HEK293 (cell line): ENCODE measurements at regions not wholly inside any gene's neighbourhood (a gene's known extent, or its start where the extent isn't known, plus 50 kb on each side); places are given as distances from the start of the nearest gene placed in this dataset.

Experiments used
- CTCF ChIA-PET: fragments of 350-600 bp; formaldehyde crosslinking; extraction: SDS; loops from one replicate; lab custom pipeline; 2021; ENCODE audit warnings: antibody characterized with exemption; lab: Yijun Ruan, JAX
- POLR2A ChIA-PET: fragments of 300-600 bp; formaldehyde crosslinking; extraction: SDS; loops from one replicate; lab custom pipeline; 2020; ENCODE audit warnings: antibody characterized with exemption, inconsistent platforms; lab: Yijun Ruan, JAX
- H3K27ac ChIP-seq: fragments of 200-500 bp; sonication (Bioruptor generic); 2 replicates; pipeline ENCODE4 v1.5.1; 2014; ENCODE audit warnings: low read depth, low read length, control low read depth, inconsistent platforms; ENCODE audit errors: extremely low read depth
- H3K36me3 ChIP-seq, 2 experiments: fragments of 200-500 bp in 1 of 2; sonication (Bioruptor generic) in 1 of 2; 1 replicate in 1 of 2; 2 replicates in 1 of 2; pipeline ENCODE4 v1.5.1; 2014 to 2017; ENCODE audit warnings: inconsistent platforms in 2 of 2, low read length in 2 of 2; ENCODE audit not compliant: control insufficient read depth in 2 of 2, insufficient read depth in 1 of 2
- H3K4me1 ChIP-seq: fragments of 200-500 bp; sonication (Bioruptor generic); 2 replicates; pipeline ENCODE4 v1.5.1; 2014; ENCODE audit warnings: mild to moderate bottlenecking, low read length, inconsistent platforms; ENCODE audit not compliant: control insufficient read depth, insufficient read depth
- H3K4me3 ChIP-seq: 2 replicates; pipeline ENCODE4 v1.5.1; 2011; ENCODE audit warnings: low read depth, mild to moderate bottlenecking, control low read depth, low read length, moderate library complexity
- H3K9me3 ChIP-seq: fragments of 200-500 bp; sonication (Bioruptor generic); 2 replicates; pipeline ENCODE4 v1.5.1; 2014; ENCODE audit warnings: low read depth, low read length, inconsistent platforms; ENCODE audit not compliant: control insufficient read depth, insufficient read depth
- GLIS2 ChIP-seq: fragments of 450-650 bp; formaldehyde crosslinking; IDR thresholded peaks from 2 replicates; pipeline ENCODE4 v1.5.1; 2016; ENCODE audit warnings: missing biosample characterization, missing genetic modification characterization
- HOXC10 ChIP-seq: sonication (generic); formaldehyde crosslinking; IDR thresholded peaks from 2 replicates; pipeline ENCODE4 v1.8.1; 2023; ENCODE audit warnings: mild to moderate bottlenecking, missing genetic modification reagents
- KLF1 ChIP-seq: fragments of 450-650 bp; formaldehyde crosslinking; IDR thresholded peaks from 2 replicates; pipeline ENCODE4 v1.5.1; 2016; ENCODE audit warnings: missing biosample characterization, missing genetic modification characterization
- OSR2 ChIP-seq: fragments of 450-650 bp; formaldehyde crosslinking; IDR thresholded peaks from 2 replicates; pipeline ENCODE4 v1.5.1; 2016; ENCODE audit warnings: missing biosample characterization, missing genetic modification characterization
- PRDM2 ChIP-seq: fragments of 450-650 bp; formaldehyde crosslinking; IDR thresholded peaks from 2 replicates; pipeline ENCODE4 v1.5.1; 2016; ENCODE audit warnings: missing biosample characterization, missing genetic modification characterization, borderline replicate concordance
- SP2 ChIP-seq: fragments of 450-650 bp; formaldehyde crosslinking; IDR thresholded peaks from 2 replicates; pipeline ENCODE4 v1.5.1; 2016; ENCODE audit warnings: missing biosample characterization, missing genetic modification characterization
- ZBTB20 ChIP-seq: fragments of 450-650 bp; formaldehyde crosslinking; IDR thresholded peaks from 2 replicates; pipeline ENCODE4 v1.5.1; 2016; ENCODE audit warnings: missing biosample characterization, missing genetic modification characterization
- ZFP3 ChIP-seq: fragments of 450-650 bp; formaldehyde crosslinking; IDR thresholded peaks from 2 replicates; pipeline ENCODE4 v1.5.1; 2016; ENCODE audit warnings: low read depth, missing biosample characterization, missing genetic modification characterization
- ZNF114 ChIP-seq: fragments of 450-650 bp; formaldehyde crosslinking; IDR thresholded peaks from 2 replicates; pipeline ENCODE4 v1.5.0; 2017; ENCODE audit warnings: missing biosample characterization, missing genetic modification characterization
- ZNF132 ChIP-seq: fragments of 450-650 bp; formaldehyde crosslinking; IDR thresholded peaks from 2 replicates; pipeline ENCODE4 v1.5.1; 2017; ENCODE audit warnings: missing biosample characterization, missing genetic modification characterization, borderline replicate concordance
- ZNF221 ChIP-seq: fragments of 450-650 bp; formaldehyde crosslinking; IDR thresholded peaks from 2 replicates; pipeline ENCODE4 v1.5.1; 2017; ENCODE audit warnings: missing biosample characterization, missing genetic modification characterization, borderline replicate concordance
- ZNF24 ChIP-seq: fragments of 450-650 bp; formaldehyde crosslinking; IDR thresholded peaks from 2 replicates; pipeline ENCODE4 v1.5.1; 2016; ENCODE audit warnings: missing biosample characterization, missing genetic modification characterization
- ZNF513 ChIP-seq: fragments of 450-650 bp; IDR thresholded peaks from 2 replicates; pipeline ENCODE4 v1.5.1; 2018; ENCODE audit warnings: missing biosample characterization, missing genetic modification characterization
- ZNF664 ChIP-seq: fragments of 450-650 bp; formaldehyde crosslinking; IDR thresholded peaks from 2 replicates; pipeline ENCODE4 v1.5.1; 2016; ENCODE audit warnings: missing biosample characterization, missing genetic modification characterization
- TF ChIP-seq, protein P1 (sequence below): sonication (generic); formaldehyde crosslinking; IDR thresholded peaks from 2 replicates; pipeline ENCODE4 v1.8.1; 2022; ENCODE audit warnings: mild to moderate bottlenecking, moderate library complexity, missing genetic modification reagents
- TF ChIP-seq, protein P2 (sequence below): fragments of 450-650 bp; formaldehyde crosslinking; optimal IDR thresholded peaks from 2 replicates; pipeline ENCODE3; 2016; ENCODE audit warnings: missing biosample characterization, mild to moderate bottlenecking, missing genetic modification characterization

- POLR2A ChIA-PET: no interaction called here
- Histone ChIP-seq H3K4me1 (no peaks in the 10 kb centered on the region), H3K4me3 (no peak overlapping the region), H3K36me3 (no peaks in the 10 kb centered on the region), H3K9me3 (no peaks in the 10 kb centered on the region), H3K27ac (no peak overlapping the region)
- no peak for TF ChIP-seq PRDM2 (tag by site-specific recombination)
- CTCF ChIA-PET: interaction anchor here (0.6 to 1.0 kb wide), 2 partner anchors 10 to 12 kb away, joined by 3 read pairs; no protein-coding TSS in a partner anchor
Measured at GRCh38 chr2:129800686-129801085, 178.8 kb upstream of the RAB6C start.

GRCh38 chr2:129801575-129801974 lies 177.9 kb upstream of the RAB6C start:
- Histone ChIP-seq H3K27ac (no peak overlapping the region), H3K4me1 (no peaks in the 10 kb centered on the region), H3K9me3 (no peaks in the 10 kb centered on the region), H3K36me3 (no peaks in the 10 kb centered on the region), H3K4me3 (no peak overlapping the region)
- TF ChIP-seq ZNF24 (tag by site-specific recombination) (no peak), ZFP3 (no peak), OSR2 (no peak), ZNF114 (tag by site-specific recombination) (no peak)
- ChIA-PET CTCF (interaction anchor here (0.6 kb wide), 2 partner anchors 9 to 113 kb away, joined by 3 to 5 read pairs; no protein-coding TSS in a partner anchor), POLR2A (no interaction called here)

GRCh38 chr2:129802290-129802689 lies 177.2 kb upstream of the RAB6C start:
- no peaks in the 10 kb centered on the region for H3K9me3 ChIP-seq
- H3K4me1 ChIP-seq: no peaks in the 10 kb centered on the region
- ChIA-PET POLR2A (no interaction called here), CTCF (no interaction called here)
- H3K36me3 ChIP-seq: no peaks in the 10 kb centered on the region
- H3K27ac ChIP-seq: no peak overlapping the region
- H3K4me3 ChIP-seq: no peak overlapping the region
- TF ChIP-seq ZNF221 (tag by site-specific recombination): no peak
- no peak for TF ChIP-seq PRDM2 (tag by site-specific recombination)
- TF ChIP-seq ZBTB20: no peak
- TF ChIP-seq HOXC10: no peak
- TF ChIP-seq, protein P1, sequence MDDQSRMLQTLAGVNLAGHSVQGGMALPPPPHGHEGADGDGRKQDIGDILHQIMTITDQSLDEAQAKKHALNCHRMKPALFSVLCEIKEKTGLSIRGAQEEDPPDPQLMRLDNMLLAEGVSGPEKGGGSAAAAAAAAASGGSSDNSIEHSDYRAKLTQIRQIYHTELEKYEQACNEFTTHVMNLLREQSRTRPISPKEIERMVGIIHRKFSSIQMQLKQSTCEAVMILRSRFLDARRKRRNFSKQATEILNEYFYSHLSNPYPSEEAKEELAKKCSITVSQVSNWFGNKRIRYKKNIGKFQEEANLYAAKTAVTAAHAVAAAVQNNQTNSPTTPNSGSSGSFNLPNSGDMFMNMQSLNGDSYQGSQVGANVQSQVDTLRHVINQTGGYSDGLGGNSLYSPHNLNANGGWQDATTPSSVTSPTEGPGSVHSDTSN (CRISPR knock-in tag): no peak
- TF ChIP-seq, protein P2, sequence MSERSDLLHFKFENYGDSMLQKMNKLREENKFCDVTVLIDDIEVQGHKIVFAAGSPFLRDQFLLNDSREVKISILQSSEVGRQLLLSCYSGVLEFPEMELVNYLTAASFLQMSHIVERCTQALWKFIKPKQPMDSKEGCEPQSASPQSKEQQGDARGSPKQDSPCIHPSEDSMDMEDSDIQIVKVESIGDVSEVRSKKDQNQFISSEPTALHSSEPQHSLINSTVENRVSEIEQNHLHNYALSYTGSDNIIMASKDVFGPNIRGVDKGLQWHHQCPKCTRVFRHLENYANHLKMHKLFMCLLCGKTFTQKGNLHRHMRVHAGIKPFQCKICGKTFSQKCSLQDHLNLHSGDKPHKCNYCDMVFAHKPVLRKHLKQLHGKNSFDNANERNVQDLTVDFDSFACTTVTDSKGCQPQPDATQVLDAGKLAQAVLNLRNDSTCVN (tag by site-specific recombination): no peak
- no peak for TF ChIP-seq ZNF513 (tag by site-specific recombination)
- TF ChIP-seq ZNF664 (tag by site-specific recombination): no peak
- no peak for TF ChIP-seq GLIS2 (tag by site-specific recombination)
- TF ChIP-seq SP2: no peak
- TF ChIP-seq ZNF132 (tag by site-specific recombination): no peak
- TF ChIP-seq KLF1 (tag by site-specific recombination): no peak
